T-cell (primary cell): ENCODE measurements at regions not wholly inside any gene's neighbourhood (a gene's known extent, or its start where the extent isn't known, plus 50 kb on each side); places are given as distances from the start of the nearest gene placed in this dataset.

ENCODE experiments used
- ATAC-seq, 4 experiments: fragments of 200-7000 bp in 3 of 4; fragments of 150-1000 bp in 1 of 4; cut with Tn5 transposase; replicated peaks in 1 of 4; 1 replicate in 3 of 4; 2 replicates in 1 of 4; pipeline ENCODE4 v1.10.0; 2021; ENCODE audit warnings: moderate library complexity in 3 of 4, mild to moderate bottlenecking in 2 of 4, moderate number of reproducible peaks in 1 of 4
- CTCF ChIA-PET, 2 donors: fragments of 300-600 bp; sonication (Branson Sonifier 250); formaldehyde crosslinking; loops; one replicate each; lab custom pipeline; 2022; ENCODE audit warnings: antibody characterized with exemption in 2 of 2; lab: Charles Lee
- POLR2A ChIA-PET, 2 donors: fragments of 300-600 bp; sonication (Branson Sonifier 250); formaldehyde crosslinking; loops; one replicate each; lab custom pipeline; 2022; ENCODE audit warnings: antibody characterized with exemption in 2 of 2; lab: Charles Lee
- DNase-seq, 35 experiments: peaks; one replicate each; pipeline versions ENCODE4 v3.0.0 to v3.0.0-alpha.2; 2013 to 2023
- H3K27ac ChIP-seq: one replicate; pipeline ENCODE4 v1.5.1; 2013; ENCODE audit warnings: low read length
- H3K27me3 ChIP-seq, 2 experiments: replicated peaks in 1 of 2; 1 replicate in 1 of 2; 2 replicates in 1 of 2; pipeline versions ENCODE4 v1.6.1 to v1.7.0; 2013; ENCODE audit warnings: low read length in 1 of 2, mixed read lengths in 1 of 2; ENCODE audit not compliant: control insufficient read depth in 2 of 2, insufficient read depth in 2 of 2; ENCODE audit errors: extremely low read depth in 1 of 2
- H3K36me3 ChIP-seq, 2 donors: 1 replicate in 1 of 2; 2 replicates in 1 of 2; pipeline versions ENCODE4 v1.6.1 to v1.7.0; 2013; ENCODE audit warnings: low read length in 1 of 2; ENCODE audit not compliant: control insufficient read depth in 2 of 2, insufficient read depth in 1 of 2; ENCODE audit errors: extremely low read depth in 1 of 2
- H3K4me1 ChIP-seq, 2 experiments: 1 replicate in 1 of 2; 2 replicates in 1 of 2; pipeline versions ENCODE4 v1.6.1 to v1.7.0; 2013; ENCODE audit warnings: low read length in 2 of 2, mixed read lengths in 1 of 2; ENCODE audit not compliant: insufficient read depth in 2 of 2, control insufficient read depth in 1 of 2; ENCODE audit errors: extremely low read depth in 1 of 2
- H3K4me3 ChIP-seq, 2 donors: 1 replicate in 1 of 2; 2 replicates in 1 of 2; pipeline versions ENCODE4 v1.5.1 to v1.7.0; 2013; ENCODE audit warnings: mild to moderate bottlenecking in 2 of 2, low read length in 1 of 2, moderate library complexity in 1 of 2; ENCODE audit not compliant: control insufficient read depth in 1 of 2; ENCODE audit errors: extremely low read depth in 1 of 2
- H3K9me3 ChIP-seq: 2 replicates; pipeline ENCODE4 v1.7.0; 2013
- H3K27ac Mint-ChIP-seq, 2 donors: one replicate each; pipeline ENCODE4 v1.8.0; 2020 to 2021; ENCODE audit warnings: mild to moderate bottlenecking in 2 of 2, mixed read lengths in 2 of 2
- H3K27me3 Mint-ChIP-seq, 2 donors: one replicate each; pipeline ENCODE4 v1.8.0; 2021 to 2022; ENCODE audit warnings: mixed read lengths in 2 of 2
- H3K36me3 Mint-ChIP-seq: one replicate; pipeline ENCODE4 v1.8.0; 2021; ENCODE audit warnings: mixed read lengths
- H3K4me1 Mint-ChIP-seq, 3 donors: one replicate each; pipeline ENCODE4 v1.8.0; 2020 to 2022; ENCODE audit warnings: mixed read lengths in 3 of 3, mild to moderate bottlenecking in 1 of 3
- H3K4me3 Mint-ChIP-seq, 3 donors: one replicate each; pipeline ENCODE4 v1.8.0; 2020 to 2022; ENCODE audit warnings: mild to moderate bottlenecking in 3 of 3, mixed read lengths in 3 of 3, moderate library complexity in 3 of 3
- H3K9me3 Mint-ChIP-seq, 3 donors: one replicate each; pipeline ENCODE4 v1.8.0; 2020 to 2022; ENCODE audit warnings: mixed read lengths in 3 of 3
- WGBS: methylation state at CpG from one replicate; pipeline ENCODE4 v1.1.5; 2013; ENCODE audit warnings: missing lambda C conversion rate; ENCODE audit not compliant: insufficient coverage; 5-methylcytosine and 5-hydroxymethylcytosine counted together

GRCh38 chr7:17507717-17508116 is 209.3 kb downstream of the AHR start:
- POLR2A ChIA-PET, result no interaction called here
- CTCF ChIA-PET, result no interaction called here
- no peaks in the 10 kb centered on the region for H3K9me3 Mint-ChIP-seq

GRCh38 chr7:17512181-17512675 is 213.8 kb downstream of the AHR start:
- Mint-ChIP-seq H3K4me1 (no peaks in the 10 kb centered on the region), H3K27ac (no peak overlapping the region), H3K36me3 (no peaks in the 10 kb centered on the region), H3K27me3 (peaks cover 0 to 1% of the 10 kb centered on the region in 2 donors), H3K4me3 (no peak overlapping the region), H3K9me3 (no peaks in the 10 kb centered on the region)
- no peak overlapping the region for H3K27ac ChIP-seq
- H3K27me3 ChIP-seq, result peaks cover 0 to 2% of the 10 kb centered on the region in 2 experiments
- no peaks in the 10 kb centered on the region for H3K36me3 ChIP-seq
- ATAC-seq, result no peak
- CTCF ChIA-PET, result interaction anchor here in 1 of 2 donors (1.0 kb wide), 1 partner anchor 18 kb away, joined by 3 read pairs; no protein-coding TSS in a partner anchor
- POLR2A ChIA-PET, result no interaction called here
- DNase-seq, result no peak
- no peaks in the 10 kb centered on the region for H3K9me3 ChIP-seq
- H3K4me1 ChIP-seq, result no peaks in the 10 kb centered on the region
- no peak overlapping the region for H3K4me3 ChIP-seq
- no CpG with 5 or more reads among the region's 2 CpGs for WGBS

More at GRCh38 chr7:17507717-17508116, 209.3 kb downstream of the AHR start:
- WGBS, result 95% methylated on average over 3 of the region's 4 CpGs
- DNase-seq, result no peak
- H3K4me1 ChIP-seq, result no peaks in the 10 kb centered on the region
- H3K4me3 Mint-ChIP-seq, result no peak overlapping the region
- no peak overlapping the region for H3K27ac ChIP-seq
- no peaks in the 10 kb centered on the region for H3K27me3 ChIP-seq
- H3K9me3 ChIP-seq, result no peaks in the 10 kb centered on the region
- no peaks in the 10 kb centered on the region for H3K4me1 Mint-ChIP-seq
- no peak overlapping the region for H3K27ac Mint-ChIP-seq
- H3K4me3 ChIP-seq, result no peak overlapping the region
- H3K36me3 Mint-ChIP-seq, result no peaks in the 10 kb centered on the region
- ATAC-seq, result no peak
- H3K27me3 Mint-ChIP-seq, result no peaks in the 10 kb centered on the region
- no peaks in the 10 kb centered on the region for H3K36me3 ChIP-seq

GRCh38 chr7:17516771-17517170 is 218.3 kb downstream of the AHR start:
- H3K27ac Mint-ChIP-seq, result no peak overlapping the region
- H3K36me3 Mint-ChIP-seq, result no peaks in the 10 kb centered on the region
- DNase-seq, result no peak
- H3K4me1 Mint-ChIP-seq, result no peaks in the 10 kb centered on the region
- ChIA-PET CTCF (no interaction called here), POLR2A (no interaction called here)
- Histone ChIP-seq H3K27me3 (peaks cover 0 to 2% of the 10 kb centered on the region in 2 experiments), H3K4me3 (no peak overlapping the region), H3K36me3 (no peaks in the 10 kb centered on the region), H3K27ac (no peak overlapping the region), H3K9me3 (no peaks in the 10 kb centered on the region), H3K4me1 (peaks cover 0 to 2% of the 10 kb centered on the region in 2 experiments)
- peaks cover 1 to 3% of the 10 kb centered on the region in 2 donors for H3K27me3 Mint-ChIP-seq
- H3K4me3 Mint-ChIP-seq, result no peak overlapping the region
- no peaks in the 10 kb centered on the region for H3K9me3 Mint-ChIP-seq
- no peak for ATAC-seq
- WGBS, result no CpG with 5 or more reads among the region's 1 CpG

GRCh38 chr7:17520941-17521340 is 222.5 kb downstream of the AHR start:
- no peak overlapping the region for H3K27ac Mint-ChIP-seq
- Histone ChIP-seq H3K9me3 (no peaks in the 10 kb centered on the region), H3K27me3 (no peaks in the 10 kb centered on the region), H3K36me3 (no peaks in the 10 kb centered on the region), H3K4me3 (no peak overlapping the region), H3K4me1 (peaks cover 0 to 5% of the 10 kb centered on the region in 2 experiments), H3K27ac (no peak overlapping the region)
- H3K36me3 Mint-ChIP-seq, result no peaks in the 10 kb centered on the region
- H3K4me1 Mint-ChIP-seq, result peaks cover 3 to 9% (median 5%) of the 10 kb centered on the region in 3 donors
- no peak overlapping the region for H3K4me3 Mint-ChIP-seq
- H3K9me3 Mint-ChIP-seq, result no peaks in the 10 kb centered on the region
- WGBS, result no CpG with 5 or more reads among the region's 1 CpG
- ATAC-seq (no peak), DNase-seq (no peak)
- POLR2A ChIA-PET, result interaction anchor here (0.7 kb wide), 2 partner anchors 88 to 207 kb away, joined by 3 to 6 read pairs; no protein-coding TSS in a partner anchor
- CTCF ChIA-PET, result no interaction called here
- H3K27me3 Mint-ChIP-seq, result peaks cover 0 to 3% of the 10 kb centered on the region in 2 donors

GRCh38 chr7:17521437-17521836 is 223.0 kb downstream of the AHR start:
- no peak for DNase-seq
- CTCF ChIA-PET, result no interaction called here
- Mint-ChIP-seq H3K4me3 (no peak overlapping the region), H3K9me3 (no peaks in the 10 kb centered on the region), H3K27ac (no peak overlapping the region), H3K36me3 (no peaks in the 10 kb centered on the region), H3K4me1 (peaks cover 3 to 9% (median 5%) of the 10 kb centered on the region in 3 donors), H3K27me3 (peaks cover 0 to 3% of the 10 kb centered on the region in 2 donors)
- no peaks in the 10 kb centered on the region for H3K36me3 ChIP-seq
- peaks cover 0 to 5% of the 10 kb centered on the region in 2 experiments for H3K4me1 ChIP-seq
- POLR2A ChIA-PET, result interaction anchor here (0.6 to 0.7 kb wide), 3 partner anchors 89 to 244 kb away, joined by 3 to 11 read pairs (median 6); no protein-coding TSS in a partner anchor
- no peak overlapping the region for H3K4me3 ChIP-seq
- no peaks in the 10 kb centered on the region for H3K9me3 ChIP-seq
- H3K27ac ChIP-seq, result no peak overlapping the region
- WGBS, result no CpG with 5 or more reads among the region's 2 CpGs
- H3K27me3 ChIP-seq, result no peaks in the 10 kb centered on the region
- ATAC-seq, result no peak

GRCh38 chr7:17523813-17524739 is 225.6 kb downstream of the AHR start:
- 76% methylated on average over 4 of the region's 7 CpGs for WGBS
- Histone ChIP-seq H3K4me3 (no peak overlapping the region), H3K27me3 (no peaks in the 10 kb centered on the region), H3K36me3 (no peaks in the 10 kb centered on the region), H3K9me3 (no peaks in the 10 kb centered on the region), H3K27ac (no peak overlapping the region), H3K4me1 (peaks cover 0 to 5% of the 10 kb centered on the region in 2 experiments)
- Mint-ChIP-seq H3K9me3 (no peaks in the 10 kb centered on the region), H3K4me3 (no peak overlapping the region), H3K27me3 (no peaks in the 10 kb centered on the region), H3K4me1 (peaks cover 3 to 9% (median 5%) of the 10 kb centered on the region in 3 donors), H3K36me3 (no peaks in the 10 kb centered on the region), H3K27ac (no peak overlapping the region)
- ChIA-PET CTCF (no interaction called here), POLR2A (interaction anchor here in 1 of 2 donors (0.6 kb wide), 1 partner anchor 185 kb away, joined by 11 read pairs; no protein-coding TSS in a partner anchor)
- DNase-seq (no peak), ATAC-seq (no peak)
